H1 (cell line): ENCODE measurements at regions not wholly inside any gene's neighbourhood (a gene's known extent, or its start where the extent isn't known, plus 50 kb on each side); places are given as distances from the start of the nearest gene placed in this dataset.

ENCODE experiments used
- CTCF ChIA-PET: fragments of 300-600 bp; sonication (Branson Sonifier 250); formaldehyde crosslinking; loops from one replicate; lab custom pipeline; 2021; ENCODE audit not compliant: partially characterized antibody; lab: Charles Lee
- POLR2A ChIA-PET: fragments of 300-600 bp; sonication (Branson Sonifier 250); formaldehyde crosslinking; loops from one replicate; lab custom pipeline; 2021; ENCODE audit warnings: inconsistent platforms; ENCODE audit not compliant: partially characterized antibody; lab: Charles Lee
- DNase-seq, 2 experiments: peaks; one replicate each; pipeline versions ENCODE4 v3.0.0 to v3.0.0-alpha.2; 2010 to 2022; ENCODE audit warnings: low spot score in 2 of 2, low read depth in 1 of 2, mixed read lengths in 1 of 2
- FAIRE-seq: peaks from 2 replicates; lab custom pipeline; 2011; peaks lifted over from hg19 to GRCh38; lab: Jason Lieb, UNC
- H2AFZ ChIP-seq: 2 replicates; pipeline ENCODE4 v1.8.1; 2012; ENCODE audit warnings: low read length, inconsistent platforms
- H2AK5ac ChIP-seq: 2 replicates; pipeline ENCODE4 v1.6.1; 2013; ENCODE audit warnings: low read depth, low read length
- H2BK120ac ChIP-seq: replicated peaks from 2 replicates; pipeline ENCODE3; 2013; ENCODE audit warnings: low read depth, low read length, inconsistent platforms
- H2BK12ac ChIP-seq: 2 replicates; pipeline ENCODE4 v1.6.1; 2013; ENCODE audit warnings: low read depth, low read length
- H2BK15ac ChIP-seq: 2 replicates; pipeline ENCODE4 v1.6.1; 2013; ENCODE audit warnings: low read length
- H2BK20ac ChIP-seq: 2 replicates; pipeline ENCODE4 v1.6.1; 2013; ENCODE audit warnings: low read length
- H2BK5ac ChIP-seq: 2 replicates; pipeline ENCODE4 v1.6.1; 2013; ENCODE audit warnings: low read depth, low read length
- H3K14ac ChIP-seq: 2 replicates; pipeline ENCODE4 v1.6.1; 2013; ENCODE audit warnings: inconsistent platforms; ENCODE audit not compliant: insufficient read length
- H3K18ac ChIP-seq: 2 replicates; pipeline ENCODE4 v1.6.1; 2013; ENCODE audit warnings: low read length; ENCODE audit errors: extremely low read depth
- H3K23ac ChIP-seq: 2 replicates; pipeline ENCODE4 v1.6.1; 2013; ENCODE audit warnings: inconsistent platforms; ENCODE audit not compliant: insufficient read length
- H3K23me2 ChIP-seq: 2 replicates; pipeline ENCODE4 v1.6.1; 2013; ENCODE audit warnings: low read depth, low read length
- H3K27ac ChIP-seq: 2 replicates; pipeline ENCODE4 v1.6.1; 2011; ENCODE audit warnings: low read depth, low read length, inconsistent platforms
- H3K27me3 ChIP-seq, 4 experiments: replicated peaks in 1 of 4; 1 replicate in 1 of 4; 2 replicates in 3 of 4; pipeline versions ENCODE4 v1.6.1 to v1.8.1; 2011 to 2013; ENCODE audit warnings: low read length in 3 of 4, mild to moderate bottlenecking in 3 of 4, inconsistent platforms in 2 of 4, mixed read lengths in 2 of 4, moderate library complexity in 1 of 4; ENCODE audit not compliant: control insufficient read depth in 3 of 4, insufficient read depth in 3 of 4; ENCODE audit errors: extremely low read depth in 1 of 4
- H3K36me3 ChIP-seq, 4 experiments: 2 replicates each; pipeline versions ENCODE4 v1.6.1 to v1.8.1; 2011 to 2013; ENCODE audit warnings: mild to moderate bottlenecking in 4 of 4, low read length in 3 of 4, moderate library complexity in 2 of 4, control low read depth in 1 of 4, inconsistent platforms in 1 of 4; ENCODE audit not compliant: insufficient read depth in 4 of 4, control insufficient read depth in 2 of 4
- H3K4ac ChIP-seq: replicated peaks from 2 replicates; pipeline ENCODE3; 2013; ENCODE audit warnings: low read length, low read depth, mixed read lengths, inconsistent platforms; ENCODE audit not compliant: insufficient read length
- H3K4me1 ChIP-seq, 4 experiments: replicated peaks in 1 of 4; 1 replicate in 1 of 4; 2 replicates in 3 of 4; pipeline versions ENCODE4 v1.6.1 to v1.8.1; 2011 to 2013; ENCODE audit warnings: low read length in 3 of 4, inconsistent platforms in 2 of 4, mixed read lengths in 1 of 4; ENCODE audit not compliant: insufficient read depth in 4 of 4, control insufficient read depth in 3 of 4
- H3K4me2 ChIP-seq, 2 experiments: 2 replicates each; pipeline versions ENCODE4 v1.6.1 to v1.8.1; 2011 to 2013; ENCODE audit warnings: low read depth in 2 of 2, low read length in 2 of 2, control low read depth in 1 of 2, inconsistent platforms in 1 of 2, mild to moderate bottlenecking in 1 of 2; ENCODE audit not compliant: insufficient read depth in 1 of 2
- H3K4me3 ChIP-seq, 4 experiments: fragments of 200-600, 300-600 bp in 1 of 4; sonication (generic), shearing (Covaris generic), sonication (Bioruptor Twin) in 1 of 4; 2 replicates each; pipeline versions ENCODE4 v1.5.1 to v1.8.1; 2011 to 2016; ENCODE audit warnings: low read length in 4 of 4, low read depth in 3 of 4, control low read depth in 2 of 4, inconsistent platforms in 2 of 4, mild to moderate bottlenecking in 2 of 4, mixed read lengths in 1 of 4, moderate library complexity in 1 of 4; ENCODE audit not compliant: insufficient read depth in 2 of 4; ENCODE audit errors: extremely low read depth in 1 of 4
- H3K56ac ChIP-seq: replicated peaks from 2 replicates; pipeline ENCODE3; 2013; ENCODE audit warnings: low read depth, mild to moderate bottlenecking, mixed read lengths, low read length, inconsistent platforms; ENCODE audit not compliant: insufficient read length
- H3K79me1 ChIP-seq: 2 replicates; pipeline ENCODE4 v1.6.1; 2013; ENCODE audit warnings: low read depth, low read length, control low read depth
- H3K79me2 ChIP-seq, 2 experiments: 2 replicates each; pipeline versions ENCODE4 v1.6.1 to v1.8.1; 2012 to 2013; ENCODE audit warnings: low read length in 2 of 2, mild to moderate bottlenecking in 2 of 2, inconsistent platforms in 1 of 2; ENCODE audit not compliant: insufficient read depth in 2 of 2, control insufficient read depth in 1 of 2
- H3K9ac ChIP-seq, 4 experiments: replicated peaks in 1 of 4; 1 replicate in 1 of 4; 2 replicates in 3 of 4; pipeline versions ENCODE4 v1.6.1 to v1.8.1; 2011 to 2013; ENCODE audit warnings: low read depth in 3 of 4, low read length in 3 of 4, control low read depth in 2 of 4, mild to moderate bottlenecking in 2 of 4, moderate library complexity in 2 of 4, inconsistent platforms in 1 of 4; ENCODE audit errors: extremely low read depth in 1 of 4
- H3K9me3 ChIP-seq, 2 experiments: 2 replicates each; pipeline versions ENCODE4 v1.6.1 to v1.8.1; 2012 to 2013; ENCODE audit warnings: mild to moderate bottlenecking in 2 of 2, moderate library complexity in 2 of 2, control low read depth in 1 of 2, inconsistent platforms in 1 of 2, low read depth in 1 of 2, low read length in 1 of 2, mixed read lengths in 1 of 2; ENCODE audit not compliant: insufficient read depth in 2 of 2
- H4K20me1 ChIP-seq, 2 experiments: replicated peaks in 1 of 2; 2 replicates each; pipeline versions ENCODE3 to v1.8.1; 2011 to 2013; ENCODE audit warnings: inconsistent platforms in 2 of 2, low read length in 2 of 2, mild to moderate bottlenecking in 1 of 2; ENCODE audit not compliant: insufficient read depth in 2 of 2, control insufficient read depth in 1 of 2
- H4K5ac ChIP-seq: 2 replicates; pipeline ENCODE4 v1.6.1; 2013; ENCODE audit warnings: low read length, low read depth, mixed read lengths, inconsistent platforms; ENCODE audit not compliant: insufficient read length
- H4K8ac ChIP-seq: 2 replicates; pipeline ENCODE4 v1.8.0; 2013; ENCODE audit warnings: mild to moderate bottlenecking, moderate library complexity, low read length, inconsistent platforms; ENCODE audit not compliant: insufficient read depth; ENCODE audit errors: extremely low read depth
- H4K91ac ChIP-seq: replicated peaks from 2 replicates; pipeline ENCODE3; 2013; ENCODE audit warnings: low read length, mixed read lengths, inconsistent platforms; ENCODE audit not compliant: insufficient read length
- CBX8 ChIP-seq: fragments of 300-800, 300-1000 bp; sonication (generic); IDR thresholded peaks from 2 replicates; pipeline ENCODE4 v1.7.1; 2016; ENCODE audit warnings: low read depth, low read length, borderline replicate concordance
- EZH2 ChIP-seq: fragments of 200-600 bp; sonication (generic); IDR thresholded peaks from 2 replicates; pipeline ENCODE4 v1.7.1; 2012; ENCODE audit warnings: low read depth, mild to moderate bottlenecking, moderate library complexity, low read length, inconsistent platforms; ENCODE audit not compliant: severe bottlenecking
- GTF2F1 ChIP-seq: IDR thresholded peaks from 2 replicates; pipeline ENCODE4 v1.6.1; 2012; ENCODE audit warnings: low read depth, low read length, improper control_type of control experiment, borderline replicate concordance
- JUN ChIP-seq: IDR thresholded peaks from 2 replicates; pipeline ENCODE4 v1.6.1; 2011; ENCODE audit warnings: low read depth, mild to moderate bottlenecking, improper control_type of control experiment, low read length
- KDM1A ChIP-seq: fragments of 200-600, 300-600 bp; sonication (generic); IDR thresholded peaks from 2 replicates; pipeline ENCODE4 v1.7.1; 2016; ENCODE audit warnings: mild to moderate bottlenecking, low read length, borderline replicate concordance
- RAD21 ChIP-seq, 2 experiments: IDR thresholded peaks in 1 of 2; conservative IDR thresholded peaks in 1 of 2; 2 replicates each; pipeline ENCODE4 v1.6.1; 2011; ENCODE audit warnings: low read depth in 2 of 2, low read length in 2 of 2, improper control_type of control experiment in 1 of 2, inconsistent platforms in 1 of 2, mild to moderate bottlenecking in 1 of 2, moderate library complexity in 1 of 2
- TAF7 ChIP-seq: optimal IDR thresholded peaks from 2 replicates; pipeline ENCODE3; 2011; ENCODE audit warnings: low read depth, mild to moderate bottlenecking, inconsistent platforms, low read length, moderate library complexity, borderline replicate concordance
- WGBS, 2 experiments: shearing (Covaris generic) in 1 of 2; methylation state at CpG; one replicate each; pipeline versions ENCODE4 v1.1.6 to v1.1.7; 2013 to 2015; ENCODE audit warnings: low lambda C conversion rate in 2 of 2, mixed read lengths in 2 of 2, inconsistent platforms in 1 of 2, low coverage in 1 of 2, missing lambda C conversion rate in 1 of 2; ENCODE audit not compliant: insufficient replicate concordance in 2 of 2, insufficient coverage in 1 of 2, insufficient read length in 1 of 2; ENCODE audit errors: extremely low coverage in 1 of 2, missing lambda C conversion rate in 1 of 2; 5-methylcytosine and 5-hydroxymethylcytosine counted together
- TF ChIP-seq, protein P1 (sequence below), 3 experiments: IDR thresholded peaks; 1 replicate in 2 of 3; 2 replicates in 1 of 3; pipeline versions ENCODE4 v1.5.1 to v1.6.1; 2011; ENCODE audit warnings: low read length in 3 of 3, mild to moderate bottlenecking in 3 of 3, inconsistent platforms in 2 of 3, low read depth in 1 of 3, moderate library complexity in 1 of 3; ENCODE audit not compliant: insufficient read depth in 1 of 3; ENCODE audit errors: control extremely low read depth in 1 of 3

DNA sequence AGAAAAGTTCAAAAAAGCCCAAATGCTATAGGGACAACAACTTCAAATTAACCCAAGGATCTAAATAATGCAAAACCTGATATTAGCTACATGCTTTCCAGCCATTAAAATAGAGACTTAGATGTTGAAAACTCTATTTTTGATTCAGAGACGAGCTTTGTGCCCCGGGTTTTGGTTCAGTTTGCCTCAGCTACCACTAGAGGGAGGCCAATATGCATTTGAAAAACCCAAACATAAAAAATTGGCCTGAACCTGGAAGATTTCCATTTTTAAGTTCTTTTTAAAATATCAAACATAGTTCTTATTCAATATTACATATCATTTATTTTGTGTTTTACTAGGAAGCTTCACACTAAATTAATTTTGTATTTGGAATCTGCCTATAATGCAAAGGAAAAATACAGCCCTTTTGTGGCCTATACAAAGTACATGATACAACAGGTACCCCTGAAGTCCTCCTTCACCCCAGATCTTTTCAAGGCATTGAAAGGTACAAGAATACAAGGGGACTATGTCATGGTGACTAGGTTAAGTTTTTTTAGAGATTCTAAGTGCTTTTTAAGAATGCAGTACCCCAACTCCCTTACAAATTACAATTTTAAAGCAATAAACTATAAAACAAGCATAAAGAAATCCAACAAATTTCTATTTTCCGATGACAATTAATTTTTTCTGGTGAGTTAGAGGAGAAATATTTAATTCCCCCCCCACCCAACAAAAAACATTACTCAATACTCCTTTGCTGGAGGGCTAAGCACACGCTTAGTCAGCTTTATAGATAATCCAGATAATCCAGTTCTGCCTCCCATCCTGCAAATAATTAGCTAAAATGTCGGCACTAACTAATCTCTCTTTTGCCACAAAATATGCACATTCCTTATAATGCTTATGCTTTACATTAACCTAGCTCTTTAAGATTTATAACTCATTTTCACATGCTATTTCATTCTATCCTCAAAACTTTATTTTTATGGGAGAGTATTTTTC, 97.7 kb upstream of the PTPN13 start:
- Histone ChIP-seq H2AFZ (no peak overlapping the region), H3K23ac (no peak overlapping the region), H3K79me1 (no peaks in the 10 kb centered on the region), H3K23me2 (no peaks in the 10 kb centered on the region), H3K14ac (no peak overlapping the region), H3K79me2 (no peaks in the 10 kb centered on the region), H3K18ac (no peak overlapping the region), H2BK15ac (no peak overlapping the region), H3K4me1 (peaks cover 0 to 11% (median 2%) of the 10 kb centered on the region in 4 experiments; a peak in 2 of 7 replicates), H3K4ac (no peak overlapping the region), H3K27me3 (no peaks in the 10 kb centered on the region), H2BK120ac (no peak overlapping the region), H4K8ac (no peak overlapping the region), H2BK12ac (no peak overlapping the region), H4K20me1 (no peaks in the 10 kb centered on the region), H3K4me3 (no peak overlapping the region), H3K9me3 (no peaks in the 10 kb centered on the region), H4K91ac (no peak overlapping the region), H4K5ac (no peak overlapping the region), H2BK20ac (no peak overlapping the region), H3K9ac (no peak overlapping the region), H3K27ac (no peak overlapping the region), H2BK5ac (no peak overlapping the region), H3K36me3 (no peaks in the 10 kb centered on the region), H3K4me2 (no peak overlapping the region), H3K56ac (no peak overlapping the region), H2AK5ac (no peak overlapping the region)
- no peak for FAIRE-seq
- POLR2A ChIA-PET: interaction anchor here (0.6 kb wide), 1 partner anchor 379 kb away, joined by 3 read pairs; no protein-coding TSS in a partner anchor
- 58% methylated on average over 5 of the region's 5 CpGs; no CpG with 5 or more reads in 1 of the 2 experiments for WGBS, 2 experiments
- DNase-seq: no peak
- CTCF ChIA-PET: interaction anchor here (0.6 to 6.7 kb wide), 62 partner anchors 9 to 603 kb away, joined by 3 to 68 read pairs (median 4); partner anchors contain the start of genes C4orf36 and PTPN13
- TF ChIP-seq CBX8 (no peak), JUN (no peak), RAD21 (IDR thresholded peaks at IDR 0.05 in 1 of 2, conservative IDR thresholded peaks at IDR 0.05 in 1 of 2; ENCODE audit: low read depth in 2 of 2, low read length in 2 of 2) (peak; percentile 81 to 84), TAF7 (no peak), KDM1A (no peak), GTF2F1 (no peak), EZH2 (no peak)
- TF ChIP-seq, protein P1, sequence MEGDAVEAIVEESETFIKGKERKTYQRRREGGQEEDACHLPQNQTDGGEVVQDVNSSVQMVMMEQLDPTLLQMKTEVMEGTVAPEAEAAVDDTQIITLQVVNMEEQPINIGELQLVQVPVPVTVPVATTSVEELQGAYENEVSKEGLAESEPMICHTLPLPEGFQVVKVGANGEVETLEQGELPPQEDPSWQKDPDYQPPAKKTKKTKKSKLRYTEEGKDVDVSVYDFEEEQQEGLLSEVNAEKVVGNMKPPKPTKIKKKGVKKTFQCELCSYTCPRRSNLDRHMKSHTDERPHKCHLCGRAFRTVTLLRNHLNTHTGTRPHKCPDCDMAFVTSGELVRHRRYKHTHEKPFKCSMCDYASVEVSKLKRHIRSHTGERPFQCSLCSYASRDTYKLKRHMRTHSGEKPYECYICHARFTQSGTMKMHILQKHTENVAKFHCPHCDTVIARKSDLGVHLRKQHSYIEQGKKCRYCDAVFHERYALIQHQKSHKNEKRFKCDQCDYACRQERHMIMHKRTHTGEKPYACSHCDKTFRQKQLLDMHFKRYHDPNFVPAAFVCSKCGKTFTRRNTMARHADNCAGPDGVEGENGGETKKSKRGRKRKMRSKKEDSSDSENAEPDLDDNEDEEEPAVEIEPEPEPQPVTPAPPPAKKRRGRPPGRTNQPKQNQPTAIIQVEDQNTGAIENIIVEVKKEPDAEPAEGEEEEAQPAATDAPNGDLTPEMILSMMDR (IDR thresholded peaks at IDR 0.05; ENCODE audit: control extremely low read depth in 1 of 3, insufficient read depth in 1 of 3, low read depth in 1 of 3, low read length in 3 of 3): peak in 2 of 3 experiments; percentile 70 to 71; a peak in 3 of 4 replicates
